IMR-90 (cell line): ENCODE measurements at regions not wholly inside any gene's neighbourhood (a gene's known extent, or its start where the extent isn't known, plus 50 kb on each side); places are given as distances from the start of the nearest gene placed in this dataset.

Source experiments
- CEBPB ChIP-seq: IDR thresholded peaks from 2 replicates; pipeline ENCODE4 v1.6.1; 2012; ENCODE audit warnings: low read depth, low read length, improper control_type of control experiment
- POLR2A ChIP-seq: IDR thresholded peaks from 2 replicates; pipeline ENCODE4 v1.6.1; 2012; ENCODE audit warnings: mild to moderate bottlenecking, low read depth, low read length
- RAD21 ChIP-seq: IDR thresholded peaks from 2 replicates; pipeline ENCODE4 v1.6.1; 2012; ENCODE audit warnings: low read length, improper control_type of control experiment
- RFX5 ChIP-seq: IDR thresholded peaks from 2 replicates; pipeline ENCODE4 v1.8.0; 2012; ENCODE audit warnings: low read depth, mild to moderate bottlenecking, low read length, moderate library complexity
- TF ChIP-seq, protein P1 (sequence below): conservative IDR thresholded peaks from 2 replicates; pipeline ENCODE4 v1.5.1; 2012; ENCODE audit warnings: mild to moderate bottlenecking, low read depth, low read length, improper control_type of control experiment
- TF ChIP-seq, protein P2 (sequence below): fragments of 150-350 bp; IDR thresholded peaks from 2 replicates; pipeline ENCODE4 v1.6.1; 2017; ENCODE audit warnings: mild to moderate bottlenecking, antibody characterized with exemption, low read length, low read depth
- TF ChIP-seq, protein P3 (sequence below): fragments of 150-350 bp; IDR thresholded peaks from 2 replicates; pipeline ENCODE4 v1.6.1; 2016; ENCODE audit warnings: low read depth, mild to moderate bottlenecking, low read length, moderate library complexity, borderline replicate concordance

DNA sequence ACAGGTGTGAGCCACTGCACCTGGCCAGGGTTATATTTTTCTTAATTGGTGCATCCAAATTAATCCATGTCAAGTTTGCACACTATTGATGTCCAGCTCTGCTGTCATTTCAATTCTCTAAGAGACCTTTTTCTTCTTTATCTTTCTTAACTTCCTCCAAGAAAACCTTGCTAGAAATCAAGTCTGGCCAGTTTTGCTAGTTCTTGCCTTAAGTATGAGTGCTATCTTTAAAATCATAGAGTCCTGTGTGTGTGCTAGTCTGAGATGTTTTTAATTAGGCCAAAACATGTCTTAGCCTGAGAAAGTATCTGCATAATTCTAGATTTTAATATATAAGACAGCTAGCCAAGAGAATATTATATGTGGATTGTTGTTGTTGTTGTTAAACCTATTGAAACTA lies 56.2 kb upstream of the SLC39A10 start:
- TF ChIP-seq RAD21 (no peak), POLR2A (no peak), RFX5 (no peak), CEBPB (no peak)
- TF ChIP-seq, protein P1, sequence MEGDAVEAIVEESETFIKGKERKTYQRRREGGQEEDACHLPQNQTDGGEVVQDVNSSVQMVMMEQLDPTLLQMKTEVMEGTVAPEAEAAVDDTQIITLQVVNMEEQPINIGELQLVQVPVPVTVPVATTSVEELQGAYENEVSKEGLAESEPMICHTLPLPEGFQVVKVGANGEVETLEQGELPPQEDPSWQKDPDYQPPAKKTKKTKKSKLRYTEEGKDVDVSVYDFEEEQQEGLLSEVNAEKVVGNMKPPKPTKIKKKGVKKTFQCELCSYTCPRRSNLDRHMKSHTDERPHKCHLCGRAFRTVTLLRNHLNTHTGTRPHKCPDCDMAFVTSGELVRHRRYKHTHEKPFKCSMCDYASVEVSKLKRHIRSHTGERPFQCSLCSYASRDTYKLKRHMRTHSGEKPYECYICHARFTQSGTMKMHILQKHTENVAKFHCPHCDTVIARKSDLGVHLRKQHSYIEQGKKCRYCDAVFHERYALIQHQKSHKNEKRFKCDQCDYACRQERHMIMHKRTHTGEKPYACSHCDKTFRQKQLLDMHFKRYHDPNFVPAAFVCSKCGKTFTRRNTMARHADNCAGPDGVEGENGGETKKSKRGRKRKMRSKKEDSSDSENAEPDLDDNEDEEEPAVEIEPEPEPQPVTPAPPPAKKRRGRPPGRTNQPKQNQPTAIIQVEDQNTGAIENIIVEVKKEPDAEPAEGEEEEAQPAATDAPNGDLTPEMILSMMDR: no peak
- TF ChIP-seq, protein P2, sequence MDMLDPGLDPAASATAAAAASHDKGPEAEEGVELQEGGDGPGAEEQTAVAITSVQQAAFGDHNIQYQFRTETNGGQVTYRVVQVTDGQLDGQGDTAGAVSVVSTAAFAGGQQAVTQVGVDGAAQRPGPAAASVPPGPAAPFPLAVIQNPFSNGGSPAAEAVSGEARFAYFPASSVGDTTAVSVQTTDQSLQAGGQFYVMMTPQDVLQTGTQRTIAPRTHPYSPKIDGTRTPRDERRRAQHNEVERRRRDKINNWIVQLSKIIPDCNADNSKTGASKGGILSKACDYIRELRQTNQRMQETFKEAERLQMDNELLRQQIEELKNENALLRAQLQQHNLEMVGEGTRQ: no peak
- TF ChIP-seq, protein P3, sequence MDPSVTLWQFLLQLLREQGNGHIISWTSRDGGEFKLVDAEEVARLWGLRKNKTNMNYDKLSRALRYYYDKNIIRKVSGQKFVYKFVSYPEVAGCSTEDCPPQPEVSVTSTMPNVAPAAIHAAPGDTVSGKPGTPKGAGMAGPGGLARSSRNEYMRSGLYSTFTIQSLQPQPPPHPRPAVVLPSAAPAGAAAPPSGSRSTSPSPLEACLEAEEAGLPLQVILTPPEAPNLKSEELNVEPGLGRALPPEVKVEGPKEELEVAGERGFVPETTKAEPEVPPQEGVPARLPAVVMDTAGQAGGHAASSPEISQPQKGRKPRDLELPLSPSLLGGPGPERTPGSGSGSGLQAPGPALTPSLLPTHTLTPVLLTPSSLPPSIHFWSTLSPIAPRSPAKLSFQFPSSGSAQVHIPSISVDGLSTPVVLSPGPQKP: no peak
